GM11168 (cell line): ENCODE measurements at regions not wholly inside any gene's neighbourhood (a gene's known extent, or its start where the extent isn't known, plus 50 kb on each side); places are given as distances from the start of the nearest gene placed in this dataset.

Experiments
- in situ Hi-C: fragments of 300-500 bp; cut with MboI; formaldehyde crosslinking; loops from one replicate; pipeline ENCODE4 v1.12.0; 2022; ENCODE audit warnings: low sequenced_read_pairs; ENCODE audit not compliant: unreplicated experiment

- in situ Hi-C loops, result no loop called here
These were observed 1331.8 kb upstream of the GBE1 start for GRCh38 chr3:83093222-83093572.

GRCh38 chr3:83092521-83093221 is 1331.2 kb upstream of the GBE1 start:
- in situ Hi-C loops, result no loop called here

GRCh38 chr3:83076041-83076440 is 1314.6 kb upstream of the GBE1 start:
- in situ Hi-C loops, result no loop called here

- in situ Hi-C loops, result no loop called here
These were observed 1313.0 kb upstream of the GBE1 start for GRCh38 chr3:83074485-83074884.

GRCh38 chr3:83065851-83066460 is 1304.5 kb upstream of the GBE1 start:
- in situ Hi-C loops, result no loop called here

- in situ Hi-C loops, result no loop called here
These were observed 1302.0 kb upstream of the GBE1 start for GRCh38 chr3:83063446-83063845.

- in situ Hi-C loops, result no loop called here
These were observed 1287.1 kb upstream of the GBE1 start for GRCh38 chr3:83048556-83048955.

GRCh38 chr3:83039422-83039821 is 1278.0 kb upstream of the GBE1 start:
- in situ Hi-C loops, result no loop called here

- in situ Hi-C loops, result no loop called here
These were observed 1274.2 kb upstream of the GBE1 start for GRCh38 chr3:83035704-83036010.

GRCh38 chr3:83034806-83035703 is 1273.6 kb upstream of the GBE1 start:
- in situ Hi-C loops, result no loop called here

GRCh38 chr3:83033133-83033532 is 1271.7 kb upstream of the GBE1 start:
- in situ Hi-C loops, result no loop called here

GRCh38 chr3:83023086-83023485 is 1261.6 kb upstream of the GBE1 start:
- in situ Hi-C loops, result no loop called here

- in situ Hi-C loops, result no loop called here
These were observed 1250.0 kb upstream of the GBE1 start for GRCh38 chr3:83011481-83011880.

- in situ Hi-C loops, result no loop called here
These were observed 1242.5 kb upstream of the GBE1 start for GRCh38 chr3:83003917-83004316.

- in situ Hi-C loops, result no loop called here
These were observed 1241.5 kb upstream of the GBE1 start for GRCh38 chr3:83002869-83003445.

- in situ Hi-C loops, result no loop called here
These were observed 1238.3 kb upstream of the GBE1 start for GRCh38 chr3:82999777-83000176.

GRCh38 chr3:82978368-82978767 is 1216.9 kb upstream of the GBE1 start:
- in situ Hi-C loops, result no loop called here

- in situ Hi-C loops, result no loop called here
These were observed 1216.4 kb upstream of the GBE1 start for GRCh38 chr3:82977871-82978270.

GRCh38 chr3:82973791-82974190 is 1212.3 kb upstream of the GBE1 start:
- in situ Hi-C loops, result no loop called here

- in situ Hi-C loops, result no loop called here
These were observed 1198.9 kb upstream of the GBE1 start for GRCh38 chr3:82960379-82960778.

GRCh38 chr3:82957696-82958095 is 1196.3 kb upstream of the GBE1 start:
- in situ Hi-C loops, result no loop called here
